Gastroesophageal sphincter (tissue), 3 donors: ENCODE measurements at regions not wholly inside any gene's neighbourhood (a gene's known extent, or its start where the extent isn't known, plus 50 kb on each side); places are given as distances from the start of the nearest gene placed in this dataset.

Experiments
- CTCF ChIP-seq, 4 experiments: fragments of 200-600 bp in 2 of 4; fragments of 450-650 bp in 2 of 4; sonication (generic) in 1 of 4; IDR thresholded peaks; one replicate each; pipeline ENCODE4 v1.5.1; 2017 to 2019; ENCODE audit warnings: antibody characterized with exemption in 4 of 4, mild to moderate bottlenecking in 2 of 4, moderate library complexity in 2 of 4
- EP300 ChIP-seq: sonication (generic); formaldehyde crosslinking; IDR thresholded peaks from one replicate; pipeline ENCODE4 v1.6.1; 2017; ENCODE audit warnings: antibody characterized with exemption, mild to moderate bottlenecking
- POLR2AphosphoS5 ChIP-seq: sonication (generic); formaldehyde crosslinking; IDR thresholded peaks from one replicate; pipeline ENCODE4 v1.6.1; 2017; ENCODE audit warnings: antibody characterized with exemption

GRCh38 chr6:40925341-40925740, 113.7 kb downstream of the UNC5CL start:
- no peak for TF ChIP-seq CTCF (IDR thresholded peaks at IDR 0.05)
- no peak for TF ChIP-seq POLR2AphosphoS5
- TF ChIP-seq EP300: no peak
